AG10803 (cell line): ENCODE measurements at regions not wholly inside any gene's neighbourhood (a gene's known extent, or its start where the extent isn't known, plus 50 kb on each side); places are given as distances from the start of the nearest gene placed in this dataset.

Experiments used
- DNase-seq: peaks from one replicate; pipeline ENCODE4 v3.0.0; 2010; ENCODE audit warnings: low read depth
- H3K4me3 ChIP-seq: 2 replicates; pipeline ENCODE4 v1.5.1; 2011; ENCODE audit warnings: mild to moderate bottlenecking, low read length, control low read depth
- TF ChIP-seq, protein P1 (sequence below): conservative IDR thresholded peaks from 2 replicates; pipeline ENCODE4 v1.5.1; 2011; ENCODE audit warnings: mild to moderate bottlenecking, low read length, control low read depth, inconsistent platforms

- TF ChIP-seq, protein P1, sequence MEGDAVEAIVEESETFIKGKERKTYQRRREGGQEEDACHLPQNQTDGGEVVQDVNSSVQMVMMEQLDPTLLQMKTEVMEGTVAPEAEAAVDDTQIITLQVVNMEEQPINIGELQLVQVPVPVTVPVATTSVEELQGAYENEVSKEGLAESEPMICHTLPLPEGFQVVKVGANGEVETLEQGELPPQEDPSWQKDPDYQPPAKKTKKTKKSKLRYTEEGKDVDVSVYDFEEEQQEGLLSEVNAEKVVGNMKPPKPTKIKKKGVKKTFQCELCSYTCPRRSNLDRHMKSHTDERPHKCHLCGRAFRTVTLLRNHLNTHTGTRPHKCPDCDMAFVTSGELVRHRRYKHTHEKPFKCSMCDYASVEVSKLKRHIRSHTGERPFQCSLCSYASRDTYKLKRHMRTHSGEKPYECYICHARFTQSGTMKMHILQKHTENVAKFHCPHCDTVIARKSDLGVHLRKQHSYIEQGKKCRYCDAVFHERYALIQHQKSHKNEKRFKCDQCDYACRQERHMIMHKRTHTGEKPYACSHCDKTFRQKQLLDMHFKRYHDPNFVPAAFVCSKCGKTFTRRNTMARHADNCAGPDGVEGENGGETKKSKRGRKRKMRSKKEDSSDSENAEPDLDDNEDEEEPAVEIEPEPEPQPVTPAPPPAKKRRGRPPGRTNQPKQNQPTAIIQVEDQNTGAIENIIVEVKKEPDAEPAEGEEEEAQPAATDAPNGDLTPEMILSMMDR, result no peak
- H3K4me3 ChIP-seq, result no peak overlapping the region
- DNase-seq, result no peak
These were observed 215.6 kb upstream of the SHH start for GRCh38 chr7:156027821-156028220.

- H3K4me3 ChIP-seq, result no peak overlapping the region
- no peak for DNase-seq
- TF ChIP-seq, protein P1, result no peak
These were observed 214.3 kb upstream of the SHH start for GRCh38 chr7:156026603-156027002.

GRCh38 chr7:156026076-156026600, 213.9 kb upstream of the SHH start:
- TF ChIP-seq, protein P1, result no peak
- DNase-seq, result no peak
- no peak overlapping the region for H3K4me3 ChIP-seq

- TF ChIP-seq, protein P1, result no peak
- no peak for DNase-seq
- no peak overlapping the region for H3K4me3 ChIP-seq
These were observed 213.4 kb upstream of the SHH start for GRCh38 chr7:156025675-156026074.

GRCh38 chr7:156024201-156024600, 211.9 kb upstream of the SHH start:
- no peak for DNase-seq
- no peak overlapping the region for H3K4me3 ChIP-seq
- TF ChIP-seq, protein P1, result no peak

DNA sequence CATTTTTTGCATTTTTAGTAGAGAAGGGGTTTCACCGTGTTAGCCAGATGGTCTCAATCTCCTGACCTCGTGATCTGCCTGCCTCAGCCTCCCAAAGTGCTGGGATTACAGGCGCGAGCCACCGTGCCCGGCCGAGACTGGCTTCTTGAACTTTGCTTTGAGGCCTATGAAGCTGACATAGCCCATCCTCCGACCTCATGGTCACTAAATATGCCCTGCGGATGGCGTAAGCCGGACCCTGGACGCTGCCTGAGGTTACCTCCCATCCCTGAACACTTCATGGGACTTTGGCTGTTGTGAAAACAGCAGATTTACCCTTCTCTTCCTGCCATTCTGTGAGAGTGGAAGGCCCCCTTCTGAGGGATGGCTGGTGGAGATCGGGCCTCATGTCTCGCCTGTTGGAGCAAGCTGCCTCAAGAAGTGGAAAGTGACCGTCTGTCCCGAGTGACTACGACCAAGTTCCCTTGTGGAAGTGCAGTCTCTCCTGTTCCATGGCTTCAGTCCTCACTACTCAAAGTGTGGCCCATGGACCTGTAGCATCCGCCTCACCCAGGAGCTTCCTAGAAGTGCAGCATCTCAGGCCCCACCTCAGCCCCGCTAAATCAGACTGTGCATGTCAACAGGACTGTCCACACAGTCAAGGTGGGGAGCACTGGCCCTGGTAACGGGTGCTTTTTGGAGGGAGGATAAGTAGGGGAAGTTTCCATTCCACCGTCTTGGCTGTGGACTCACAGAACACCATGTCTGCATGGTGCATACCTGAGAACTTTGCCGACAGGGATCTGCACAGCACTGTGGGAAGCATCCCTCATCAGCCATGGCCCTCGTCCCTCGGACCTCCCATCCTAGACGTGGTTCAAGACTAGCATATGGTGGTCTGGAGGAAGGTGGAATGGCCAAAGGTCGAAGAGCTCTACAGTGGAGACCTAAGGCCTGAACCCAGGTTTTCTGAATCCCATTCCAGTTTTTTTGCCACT, 210.5 kb upstream of the SHH start:
- TF ChIP-seq, protein P1, result no peak

GRCh38 chr7:156021471-156021870, 209.2 kb upstream of the SHH start:
- TF ChIP-seq, protein P1, result no peak
- no peak overlapping the region for H3K4me3 ChIP-seq
- DNase-seq, result no peak

More for the DNA sequence above, 210.5 kb upstream of the SHH start:
- no peak for DNase-seq
- H3K4me3 ChIP-seq, result no peak overlapping the region
